RWPE1 (cell line): ENCODE measurements at regions not wholly inside any gene's neighbourhood (a gene's known extent, or its start where the extent isn't known, plus 50 kb on each side); places are given as distances from the start of the nearest gene placed in this dataset.

ENCODE experiments used
- CTCF ChIA-PET: fragments of 350-600 bp; sonication (Branson Sonifier 250); formaldehyde crosslinking; extraction: SDS; loops from one replicate; lab custom pipeline; 2021; lab: Yijun Ruan, JAX
- POLR2A ChIA-PET: fragments of 400-600 bp; formaldehyde crosslinking; extraction: SDS; loops from one replicate; lab custom pipeline; 2020; ENCODE audit warnings: antibody characterized with exemption; ENCODE audit not compliant: low non-redundant PET; lab: Yijun Ruan, JAX
- DNase-seq: peaks from one replicate; pipeline ENCODE4 v3.0.0; 2012; ENCODE audit warnings: low spot score
- H3K27ac ChIP-seq: fragments of 450-650 bp; 2 replicates; pipeline ENCODE4 v1.5.1; 2017
- TF ChIP-seq, protein P1 (sequence below): fragments of 450-650 bp; conservative IDR thresholded peaks from 2 replicates; pipeline ENCODE4 v1.5.1; 2017; ENCODE audit warnings: low read depth, mild to moderate bottlenecking

DNA sequence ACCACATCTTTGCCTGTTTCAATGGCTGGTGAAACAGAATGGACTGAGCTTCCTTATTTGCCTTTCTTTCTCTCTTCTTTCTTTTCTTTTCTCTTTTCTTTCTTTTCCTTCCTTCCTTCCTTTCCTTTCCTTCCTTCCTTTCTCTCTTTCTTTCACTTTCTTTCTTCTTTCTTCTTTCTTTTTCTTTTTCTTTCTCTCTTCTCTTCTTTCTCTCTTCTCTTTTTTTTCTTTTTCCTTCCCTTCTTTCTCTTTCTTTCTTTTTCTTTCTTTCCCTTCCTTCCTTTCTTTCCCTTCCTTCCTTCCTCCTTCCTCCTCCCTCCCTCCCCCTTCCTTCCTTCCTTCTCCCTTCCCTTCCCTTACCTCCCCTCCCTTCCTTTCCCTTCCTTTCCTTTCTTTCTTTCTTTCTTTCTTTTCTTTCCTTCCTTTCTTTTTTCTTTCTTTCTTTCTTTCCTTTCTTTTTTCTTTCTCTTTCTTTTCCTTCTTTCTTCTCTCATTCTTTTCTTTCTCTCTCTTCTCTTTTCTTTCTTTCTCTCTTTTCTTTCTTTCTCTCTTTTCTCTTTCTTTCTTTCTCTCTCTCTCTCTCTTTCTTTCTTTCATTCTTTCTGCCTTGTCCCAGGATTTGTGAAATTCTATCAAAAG lies 50.1 kb upstream of the MCTP1 start:
- ChIA-PET POLR2A (no interaction called here), CTCF (interaction anchor here (0.6 to 0.7 kb wide), 2 partner anchors 109 to 1698 kb away, joined by 4 to 5 read pairs; no protein-coding TSS in a partner anchor)
- DNase-seq: no peak
- TF ChIP-seq, protein P1, sequence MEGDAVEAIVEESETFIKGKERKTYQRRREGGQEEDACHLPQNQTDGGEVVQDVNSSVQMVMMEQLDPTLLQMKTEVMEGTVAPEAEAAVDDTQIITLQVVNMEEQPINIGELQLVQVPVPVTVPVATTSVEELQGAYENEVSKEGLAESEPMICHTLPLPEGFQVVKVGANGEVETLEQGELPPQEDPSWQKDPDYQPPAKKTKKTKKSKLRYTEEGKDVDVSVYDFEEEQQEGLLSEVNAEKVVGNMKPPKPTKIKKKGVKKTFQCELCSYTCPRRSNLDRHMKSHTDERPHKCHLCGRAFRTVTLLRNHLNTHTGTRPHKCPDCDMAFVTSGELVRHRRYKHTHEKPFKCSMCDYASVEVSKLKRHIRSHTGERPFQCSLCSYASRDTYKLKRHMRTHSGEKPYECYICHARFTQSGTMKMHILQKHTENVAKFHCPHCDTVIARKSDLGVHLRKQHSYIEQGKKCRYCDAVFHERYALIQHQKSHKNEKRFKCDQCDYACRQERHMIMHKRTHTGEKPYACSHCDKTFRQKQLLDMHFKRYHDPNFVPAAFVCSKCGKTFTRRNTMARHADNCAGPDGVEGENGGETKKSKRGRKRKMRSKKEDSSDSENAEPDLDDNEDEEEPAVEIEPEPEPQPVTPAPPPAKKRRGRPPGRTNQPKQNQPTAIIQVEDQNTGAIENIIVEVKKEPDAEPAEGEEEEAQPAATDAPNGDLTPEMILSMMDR: no peak
- no peak overlapping the region for H3K27ac ChIP-seq
